ENCODE measurements at regions not wholly inside any gene's neighbourhood (a gene's known extent, or its start where the extent isn't known, plus 50 kb on each side); places are given as distances from the start of the nearest gene placed in this dataset.
A peak's percentile ranks its signal among the peaks of the same experiment; 100 is the strongest.

- no peak overlapping the region for H3K4me3 ChIP-seq (ENCODE audit: low read length)
- H3K36me3 ChIP-seq (ENCODE audit: control insufficient read depth, low read depth, low read length), result no peaks in the 10 kb centered on the region
- no peaks in the 10 kb centered on the region for H3K27me3 ChIP-seq (ENCODE audit: control insufficient read depth, insufficient read depth, low read length)
- no peaks in the 10 kb centered on the region for H3K9me3 ChIP-seq (ENCODE audit: control insufficient read depth, low read depth, low read length)
- no peak overlapping the region for H3K9ac ChIP-seq (ENCODE audit: low read length)
- H3K27ac ChIP-seq (ENCODE audit: low read length), result peak overlapping the region; percentile 49
- H3K4me1 ChIP-seq (ENCODE audit: control insufficient read depth, low read depth, low read length), result peaks cover 8% of the 10 kb centered on the region
Measured at GRCh38 chr5:174843263-174844250, 119.2 kb downstream of the MSX2 start.

- no peak overlapping the region for H3K4me3 ChIP-seq (ENCODE audit: low read length)
- no peaks in the 10 kb centered on the region for H3K9me3 ChIP-seq (ENCODE audit: control insufficient read depth, low read depth, low read length)
- peaks cover 8% of the 10 kb centered on the region for H3K4me1 ChIP-seq (ENCODE audit: control insufficient read depth, low read depth, low read length)
- no peak overlapping the region for H3K9ac ChIP-seq (ENCODE audit: low read length)
- no peak overlapping the region for H3K27ac ChIP-seq (ENCODE audit: low read length)
- no peaks in the 10 kb centered on the region for H3K27me3 ChIP-seq (ENCODE audit: control insufficient read depth, insufficient read depth, low read length)
- H3K36me3 ChIP-seq (ENCODE audit: control insufficient read depth, low read depth, low read length), result no peaks in the 10 kb centered on the region
Measured at GRCh38 chr5:174840435-174840834, 116.1 kb downstream of the MSX2 start.

- H3K27me3 ChIP-seq (ENCODE audit: control insufficient read depth, insufficient read depth, low read length), result no peaks in the 10 kb centered on the region
- no peak overlapping the region for H3K4me3 ChIP-seq (ENCODE audit: low read length)
- H3K9me3 ChIP-seq (ENCODE audit: control insufficient read depth, low read depth, low read length), result no peaks in the 10 kb centered on the region
- no peaks in the 10 kb centered on the region for H3K36me3 ChIP-seq (ENCODE audit: control insufficient read depth, low read depth, low read length)
- H3K9ac ChIP-seq (ENCODE audit: low read length), result no peak overlapping the region
- peaks cover 8% of the 10 kb centered on the region for H3K4me1 ChIP-seq (ENCODE audit: control insufficient read depth, low read depth, low read length)
- H3K27ac ChIP-seq (ENCODE audit: low read length), result no peak overlapping the region
Measured at GRCh38 chr5:174839196-174839595, 114.8 kb downstream of the MSX2 start.

GRCh38 chr5:174837919-174838902 is 113.8 kb downstream of the MSX2 start:
- Histone ChIP-seq H3K36me3 (ENCODE audit: control insufficient read depth, low read depth, low read length) (no peaks in the 10 kb centered on the region), H3K27ac (ENCODE audit: low read length) (no peak overlapping the region), H3K4me3 (ENCODE audit: low read length) (no peak overlapping the region), H3K27me3 (ENCODE audit: control insufficient read depth, insufficient read depth, low read length) (no peaks in the 10 kb centered on the region), H3K9me3 (ENCODE audit: control insufficient read depth, low read depth, low read length) (no peaks in the 10 kb centered on the region), H3K9ac (ENCODE audit: low read length) (no peak overlapping the region), H3K4me1 (ENCODE audit: control insufficient read depth, low read depth, low read length) (peaks cover 5% of the 10 kb centered on the region)

- Histone ChIP-seq H3K9me3 (ENCODE audit: control insufficient read depth, low read depth, low read length) (no peaks in the 10 kb centered on the region), H3K4me3 (ENCODE audit: low read length) (no peak overlapping the region), H3K4me1 (ENCODE audit: control insufficient read depth, low read depth, low read length) (no peaks in the 10 kb centered on the region), H3K27me3 (ENCODE audit: control insufficient read depth, insufficient read depth, low read length) (no peaks in the 10 kb centered on the region), H3K27ac (ENCODE audit: low read length) (no peak overlapping the region), H3K36me3 (ENCODE audit: control insufficient read depth, low read depth, low read length) (no peaks in the 10 kb centered on the region), H3K9ac (ENCODE audit: low read length) (no peak overlapping the region)
Measured at GRCh38 chr5:174834081-174834480, 109.7 kb downstream of the MSX2 start.

GRCh38 chr5:174832811-174833210 is 108.4 kb downstream of the MSX2 start:
- Histone ChIP-seq H3K4me3 (ENCODE audit: low read length) (no peak overlapping the region), H3K27me3 (ENCODE audit: control insufficient read depth, insufficient read depth, low read length) (no peaks in the 10 kb centered on the region), H3K27ac (ENCODE audit: low read length) (no peak overlapping the region), H3K9ac (ENCODE audit: low read length) (no peak overlapping the region), H3K9me3 (ENCODE audit: control insufficient read depth, low read depth, low read length) (no peaks in the 10 kb centered on the region), H3K36me3 (ENCODE audit: control insufficient read depth, low read depth, low read length) (no peaks in the 10 kb centered on the region), H3K4me1 (ENCODE audit: control insufficient read depth, low read depth, low read length) (no peaks in the 10 kb centered on the region)

GRCh38 chr5:174832025-174832424 is 107.6 kb downstream of the MSX2 start:
- Histone ChIP-seq H3K9ac (ENCODE audit: low read length) (no peak overlapping the region), H3K9me3 (ENCODE audit: control insufficient read depth, low read depth, low read length) (no peaks in the 10 kb centered on the region), H3K27ac (ENCODE audit: low read length) (no peak overlapping the region), H3K4me3 (ENCODE audit: low read length) (no peak overlapping the region), H3K36me3 (ENCODE audit: control insufficient read depth, low read depth, low read length) (no peaks in the 10 kb centered on the region), H3K27me3 (ENCODE audit: control insufficient read depth, insufficient read depth, low read length) (no peaks in the 10 kb centered on the region), H3K4me1 (ENCODE audit: control insufficient read depth, low read depth, low read length) (no peaks in the 10 kb centered on the region)

GRCh38 chr5:174831031-174831660 is 106.8 kb downstream of the MSX2 start:
- no peaks in the 10 kb centered on the region for H3K9me3 ChIP-seq (ENCODE audit: control insufficient read depth, low read depth, low read length)
- no peaks in the 10 kb centered on the region for H3K27me3 ChIP-seq (ENCODE audit: control insufficient read depth, insufficient read depth, low read length)
- no peak overlapping the region for H3K27ac ChIP-seq (ENCODE audit: low read length)
- no peak overlapping the region for H3K9ac ChIP-seq (ENCODE audit: low read length)
- no peak overlapping the region for H3K4me3 ChIP-seq (ENCODE audit: low read length)
- no peaks in the 10 kb centered on the region for H3K4me1 ChIP-seq (ENCODE audit: control insufficient read depth, low read depth, low read length)
- no peaks in the 10 kb centered on the region for H3K36me3 ChIP-seq (ENCODE audit: control insufficient read depth, low read depth, low read length)

- no peaks in the 10 kb centered on the region for H3K27me3 ChIP-seq (ENCODE audit: control insufficient read depth, insufficient read depth, low read length)
- no peaks in the 10 kb centered on the region for H3K9me3 ChIP-seq (ENCODE audit: control insufficient read depth, low read depth, low read length)
- H3K4me1 ChIP-seq (ENCODE audit: control insufficient read depth, low read depth, low read length), result no peaks in the 10 kb centered on the region
- no peak overlapping the region for H3K9ac ChIP-seq (ENCODE audit: low read length)
- no peak overlapping the region for H3K27ac ChIP-seq (ENCODE audit: low read length)
- H3K4me3 ChIP-seq (ENCODE audit: low read length), result no peak overlapping the region
- H3K36me3 ChIP-seq (ENCODE audit: control insufficient read depth, low read depth, low read length), result no peaks in the 10 kb centered on the region
Measured at GRCh38 chr5:174829511-174829864, 105.1 kb downstream of the MSX2 start.

- H3K4me3 ChIP-seq (ENCODE audit: low read length), result no peak overlapping the region
- H3K4me1 ChIP-seq (ENCODE audit: control insufficient read depth, low read depth, low read length), result no peaks in the 10 kb centered on the region
- H3K9me3 ChIP-seq (ENCODE audit: control insufficient read depth, low read depth, low read length), result no peaks in the 10 kb centered on the region
- H3K27ac ChIP-seq (ENCODE audit: low read length), result no peak overlapping the region
- no peaks in the 10 kb centered on the region for H3K27me3 ChIP-seq (ENCODE audit: control insufficient read depth, insufficient read depth, low read length)
- no peaks in the 10 kb centered on the region for H3K36me3 ChIP-seq (ENCODE audit: control insufficient read depth, low read depth, low read length)
- no peak overlapping the region for H3K9ac ChIP-seq (ENCODE audit: low read length)
Measured at GRCh38 chr5:174828804-174829510, 104.6 kb downstream of the MSX2 start.

- no peaks in the 10 kb centered on the region for H3K9me3 ChIP-seq (ENCODE audit: control insufficient read depth, low read depth, low read length)
- no peak overlapping the region for H3K9ac ChIP-seq (ENCODE audit: low read length)
- H3K4me3 ChIP-seq (ENCODE audit: low read length), result no peak overlapping the region
- H3K4me1 ChIP-seq (ENCODE audit: control insufficient read depth, low read depth, low read length), result no peaks in the 10 kb centered on the region
- H3K36me3 ChIP-seq (ENCODE audit: control insufficient read depth, low read depth, low read length), result no peaks in the 10 kb centered on the region
- no peaks in the 10 kb centered on the region for H3K27me3 ChIP-seq (ENCODE audit: control insufficient read depth, insufficient read depth, low read length)
- no peak overlapping the region for H3K27ac ChIP-seq (ENCODE audit: low read length)
Measured at GRCh38 chr5:174827558-174827957, 103.2 kb downstream of the MSX2 start.

Data from iPS-18a (cell line).